OCI-LY1 (cell line): ENCODE measurements at regions not wholly inside any gene's neighbourhood (a gene's known extent, or its start where the extent isn't known, plus 50 kb on each side); places are given as distances from the start of the nearest gene placed in this dataset.

Experiments used
- H2AFZ ChIP-seq: fragments of 200-600 bp; sonication (generic), shearing (Covaris generic); 2 replicates; pipeline ENCODE4 v1.6.0; 2014; ENCODE audit warnings: antibody characterized with exemption, mild to moderate bottlenecking, low read length
- H3F3A ChIP-seq: fragments of 200-600 bp; sonication (generic), shearing (Covaris generic); 2 replicates; pipeline ENCODE4 v1.6.0; 2014; ENCODE audit warnings: mild to moderate bottlenecking, antibody characterized with exemption, low read length, moderate library complexity; ENCODE audit not compliant: insufficient read depth
- H3K27ac ChIP-seq: fragments of 200-600 bp; sonication (generic); 2 replicates; pipeline ENCODE4 v1.5.1; 2014; ENCODE audit warnings: low read length, mixed run types, mild to moderate bottlenecking, low read depth; ENCODE audit not compliant: poor library complexity, severe bottlenecking
- H3K27me3 ChIP-seq: fragments of 200-600 bp; sonication (generic); 2 replicates; pipeline ENCODE4 v1.6.0; 2014; ENCODE audit warnings: antibody characterized with exemption, mild to moderate bottlenecking, low read length, moderate library complexity; ENCODE audit not compliant: insufficient read depth
- H3K36me3 ChIP-seq: fragments of 200-600 bp; sonication (generic); 2 replicates; pipeline ENCODE4 v1.6.1; 2014; ENCODE audit warnings: mild to moderate bottlenecking, antibody characterized with exemption, low read length, moderate library complexity, mixed read lengths; ENCODE audit not compliant: insufficient read depth
- H3K4me1 ChIP-seq: fragments of 200-600 bp; sonication (generic); 2 replicates; pipeline ENCODE4 v1.5.1; 2014; ENCODE audit warnings: mild to moderate bottlenecking, low read length, moderate library complexity; ENCODE audit not compliant: insufficient read depth, severe bottlenecking
- H3K4me2 ChIP-seq: fragments of 200-600 bp; sonication (generic), shearing (Covaris generic); 2 replicates; pipeline ENCODE4 v1.6.1; 2014; ENCODE audit warnings: low read length
- H3K4me3 ChIP-seq: fragments of 200-600 bp; sonication (generic); 2 replicates; pipeline ENCODE4 v1.5.1; 2014; ENCODE audit warnings: low read length, low read depth, mild to moderate bottlenecking, mixed read lengths; ENCODE audit not compliant: poor library complexity, severe bottlenecking
- H3K79me2 ChIP-seq: fragments of 200-600 bp; shearing (Covaris generic); 2 replicates; pipeline ENCODE4 v1.6.1; 2016; ENCODE audit warnings: mixed run types, low read length, mixed read lengths; ENCODE audit not compliant: insufficient read depth
- H3K9ac ChIP-seq: fragments of 200-600 bp; sonication (generic), shearing (Covaris generic); 2 replicates; pipeline ENCODE4 v1.6.1; 2014; ENCODE audit warnings: mild to moderate bottlenecking, low read length, mixed read lengths
- H3K9me2 ChIP-seq: fragments of 200-600 bp; sonication (generic), shearing (Covaris generic); 2 replicates; pipeline ENCODE4 v1.6.1; 2014; ENCODE audit warnings: low read depth, mild to moderate bottlenecking, low read length, mixed read lengths
- H3K9me3 ChIP-seq: fragments of 200-600 bp; shearing (Covaris generic); 2 replicates; pipeline ENCODE4 v1.6.1; 2014; ENCODE audit warnings: low read length, mixed read lengths
- H4K20me1 ChIP-seq: fragments of 200-600 bp; sonication (generic), shearing (Covaris generic); 2 replicates; pipeline ENCODE4 v1.6.0; 2016; ENCODE audit warnings: mild to moderate bottlenecking, low read length; ENCODE audit not compliant: insufficient read depth
- EZH2 ChIP-seq: fragments of 200-600 bp; sonication (generic), shearing (Covaris generic); IDR thresholded peaks from 2 replicates; pipeline ENCODE4 v1.8.0; 2017; ENCODE audit warnings: borderline replicate concordance, mixed run types, mild to moderate bottlenecking, antibody characterized with exemption, low read length, moderate library complexity, mixed read lengths
- TF ChIP-seq, protein P1 (sequence below): fragments of 200-600 bp; sonication (generic), shearing (Covaris generic); IDR thresholded peaks from 2 replicates; pipeline ENCODE4 v1.5.1; 2017; ENCODE audit warnings: mild to moderate bottlenecking, antibody characterized with exemption, low read length, moderate library complexity, mixed read lengths

DNA sequence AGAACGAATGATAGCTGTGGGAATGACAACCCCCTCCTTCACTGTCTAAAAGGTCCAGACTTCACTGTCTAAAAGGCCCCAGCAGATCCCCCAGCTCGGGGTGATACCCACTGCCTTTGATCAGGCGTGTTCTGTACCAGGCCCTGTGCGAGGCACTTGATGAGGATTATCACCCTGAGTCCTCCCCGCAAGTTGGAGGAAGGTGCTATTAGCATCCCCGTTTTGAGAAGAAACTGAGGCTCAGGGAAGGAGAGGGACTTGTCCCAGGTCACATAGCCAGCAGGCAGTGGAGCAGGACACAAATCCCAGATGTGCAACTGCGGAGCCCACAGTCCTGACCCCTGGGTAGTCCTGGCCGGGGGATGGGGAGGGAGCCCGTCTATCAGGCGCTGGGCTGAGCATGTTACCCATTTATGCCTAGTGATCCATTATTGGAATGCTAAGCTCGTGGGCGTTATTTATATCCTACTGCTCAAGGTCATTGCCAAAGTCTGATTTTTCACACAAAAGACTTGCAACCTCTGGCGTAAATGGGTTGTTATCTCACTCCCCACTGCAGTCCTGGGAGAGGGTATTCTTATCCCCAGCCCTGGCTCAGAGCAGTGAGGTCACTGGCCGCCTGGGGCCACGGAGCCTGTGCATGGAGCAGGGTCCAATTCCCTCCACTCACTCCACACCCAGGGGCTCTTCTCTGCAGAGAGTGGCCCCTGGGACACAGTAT, 722.2 kb downstream of the MATN1 start:
- Histone ChIP-seq H2AFZ (no peak overlapping the region), H3F3A (no peaks in the 10 kb centered on the region), H3K27me3 (no peaks in the 10 kb centered on the region), H3K4me3 (no peak overlapping the region), H3K27ac (no peak overlapping the region), H3K36me3 (no peaks in the 10 kb centered on the region), H3K4me2 (no peak overlapping the region), H3K4me1 (no peaks in the 10 kb centered on the region), H3K9me3 (no peaks in the 10 kb centered on the region), H3K9me2 (no peaks in the 10 kb centered on the region), H3K9ac (no peak overlapping the region), H3K79me2 (no peaks in the 10 kb centered on the region), H4K20me1 (no peaks in the 10 kb centered on the region)
- no peak for TF ChIP-seq EZH2
- TF ChIP-seq, protein P1, sequence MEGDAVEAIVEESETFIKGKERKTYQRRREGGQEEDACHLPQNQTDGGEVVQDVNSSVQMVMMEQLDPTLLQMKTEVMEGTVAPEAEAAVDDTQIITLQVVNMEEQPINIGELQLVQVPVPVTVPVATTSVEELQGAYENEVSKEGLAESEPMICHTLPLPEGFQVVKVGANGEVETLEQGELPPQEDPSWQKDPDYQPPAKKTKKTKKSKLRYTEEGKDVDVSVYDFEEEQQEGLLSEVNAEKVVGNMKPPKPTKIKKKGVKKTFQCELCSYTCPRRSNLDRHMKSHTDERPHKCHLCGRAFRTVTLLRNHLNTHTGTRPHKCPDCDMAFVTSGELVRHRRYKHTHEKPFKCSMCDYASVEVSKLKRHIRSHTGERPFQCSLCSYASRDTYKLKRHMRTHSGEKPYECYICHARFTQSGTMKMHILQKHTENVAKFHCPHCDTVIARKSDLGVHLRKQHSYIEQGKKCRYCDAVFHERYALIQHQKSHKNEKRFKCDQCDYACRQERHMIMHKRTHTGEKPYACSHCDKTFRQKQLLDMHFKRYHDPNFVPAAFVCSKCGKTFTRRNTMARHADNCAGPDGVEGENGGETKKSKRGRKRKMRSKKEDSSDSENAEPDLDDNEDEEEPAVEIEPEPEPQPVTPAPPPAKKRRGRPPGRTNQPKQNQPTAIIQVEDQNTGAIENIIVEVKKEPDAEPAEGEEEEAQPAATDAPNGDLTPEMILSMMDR, result no peak

DNA sequence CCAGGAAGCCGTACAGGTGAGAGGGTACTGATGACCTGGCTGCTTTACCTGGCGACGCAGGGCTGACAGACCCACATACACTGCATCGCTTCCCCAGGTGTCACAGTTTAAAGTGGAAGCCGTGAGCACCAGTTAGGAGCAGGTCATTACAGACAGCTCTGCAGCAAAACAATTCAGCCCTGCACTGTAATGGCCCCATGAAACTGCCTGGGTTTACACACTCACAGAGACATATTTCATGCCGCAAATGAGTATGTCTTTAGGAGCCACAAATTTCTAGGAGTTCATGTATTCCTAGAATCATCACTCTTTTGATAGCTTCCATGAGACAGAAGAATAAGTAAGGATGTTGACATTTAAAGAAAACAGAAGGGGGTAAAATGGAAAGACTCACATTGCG, 723.1 kb downstream of the MATN1 start:
- H3F3A ChIP-seq, result no peaks in the 10 kb centered on the region
- H3K4me1 ChIP-seq, result no peaks in the 10 kb centered on the region
- no peak overlapping the region for H3K27ac ChIP-seq
- no peak overlapping the region for H3K4me2 ChIP-seq
- TF ChIP-seq, protein P1, result no peak
- no peak for TF ChIP-seq EZH2
- H3K9me3 ChIP-seq, result no peaks in the 10 kb centered on the region
- H3K9me2 ChIP-seq, result no peaks in the 10 kb centered on the region
- H3K4me3 ChIP-seq, result no peak overlapping the region
- H3K36me3 ChIP-seq, result no peaks in the 10 kb centered on the region
- H3K79me2 ChIP-seq, result no peaks in the 10 kb centered on the region
- H3K9ac ChIP-seq, result no peak overlapping the region
- no peaks in the 10 kb centered on the region for H4K20me1 ChIP-seq
- no peak overlapping the region for H2AFZ ChIP-seq
- H3K27me3 ChIP-seq, result no peaks in the 10 kb centered on the region

DNA sequence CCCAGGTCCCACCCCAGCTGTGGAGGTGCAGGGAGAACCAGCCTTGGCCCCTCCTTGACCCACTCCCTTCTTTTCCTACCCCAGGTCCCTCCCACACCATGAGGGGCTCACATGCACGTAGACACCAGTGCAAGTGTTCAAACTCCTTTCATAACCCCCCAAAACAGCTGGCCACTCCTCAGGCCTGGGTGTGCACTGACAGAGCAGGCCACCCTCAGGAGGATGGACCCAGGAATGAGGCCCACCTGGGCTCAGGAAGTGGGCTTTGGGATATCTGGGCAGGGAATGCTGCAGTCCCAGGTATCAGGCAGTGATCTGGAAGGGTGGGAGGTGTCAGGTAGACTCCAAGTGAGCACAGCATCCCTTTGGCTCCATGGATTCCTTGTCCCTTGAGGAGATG, 723.8 kb downstream of the MATN1 start:
- no peak overlapping the region for H3K4me3 ChIP-seq
- no peaks in the 10 kb centered on the region for H3K9me3 ChIP-seq
- H2AFZ ChIP-seq, result no peak overlapping the region
- no peaks in the 10 kb centered on the region for H3K79me2 ChIP-seq
- TF ChIP-seq EZH2, result no peak
- TF ChIP-seq, protein P1, result no peak
- no peaks in the 10 kb centered on the region for H3K36me3 ChIP-seq
- H3K9ac ChIP-seq, result no peak overlapping the region
- H3K27ac ChIP-seq, result no peak overlapping the region
- no peaks in the 10 kb centered on the region for H3K9me2 ChIP-seq
- H3K4me1 ChIP-seq, result no peaks in the 10 kb centered on the region
- H4K20me1 ChIP-seq, result no peaks in the 10 kb centered on the region
- H3K4me2 ChIP-seq, result no peak overlapping the region
- no peaks in the 10 kb centered on the region for H3F3A ChIP-seq
- no peaks in the 10 kb centered on the region for H3K27me3 ChIP-seq
